WTC11 (cell line): ENCODE measurements at regions not wholly inside any gene's neighbourhood (a gene's known extent, or its start where the extent isn't known, plus 50 kb on each side); places are given as distances from the start of the nearest gene placed in this dataset.

Experiments used
- ELF4 ChIP-seq: sonication (generic); formaldehyde crosslinking; IDR thresholded peaks from 2 replicates; pipeline ENCODE4 v1.8.1; 2022; ENCODE audit warnings: low read depth, mild to moderate bottlenecking, moderate library complexity, missing genetic modification reagents
- FOXP1 ChIP-seq: sonication (generic); formaldehyde crosslinking; IDR thresholded peaks from 2 replicates; pipeline ENCODE4 v1.8.0; 2022; ENCODE audit warnings: missing genetic modification reagents, mild to moderate bottlenecking, moderate library complexity, borderline replicate concordance
- NFYB ChIP-seq: sonication (generic); formaldehyde crosslinking; conservative IDR thresholded peaks from 2 replicates; pipeline ENCODE4 v1.8.0; 2022; ENCODE audit warnings: low read depth, missing genetic modification reagents
- NR2C2 ChIP-seq: sonication (generic); formaldehyde crosslinking; IDR thresholded peaks from 2 replicates; pipeline ENCODE4 v1.8.0; 2022; ENCODE audit warnings: mild to moderate bottlenecking, missing genetic modification reagents
- TCF7 ChIP-seq: sonication (generic); formaldehyde crosslinking; IDR thresholded peaks from 2 replicates; pipeline ENCODE4 v1.8.0; 2022; ENCODE audit warnings: mild to moderate bottlenecking, low read depth, missing genetic modification reagents, moderate library complexity
- TF ChIP-seq, protein P1 (sequence below): fragments of 200-600 bp; IDR thresholded peaks from 2 replicates; pipeline ENCODE4 v1.8.0; 2022; ENCODE audit warnings: antibody characterized with exemption
- TF ChIP-seq, protein P2 (sequence below): sonication (generic); formaldehyde crosslinking; IDR thresholded peaks from 2 replicates; pipeline ENCODE4 v1.8.0; 2022; ENCODE audit warnings: mild to moderate bottlenecking, missing genetic modification reagents
- TF ChIP-seq, protein P3 (sequence below): sonication (generic); formaldehyde crosslinking; conservative IDR thresholded peaks from 2 replicates; pipeline ENCODE4 v1.8.1; 2022; ENCODE audit warnings: mild to moderate bottlenecking, missing genetic modification reagents

DNA sequence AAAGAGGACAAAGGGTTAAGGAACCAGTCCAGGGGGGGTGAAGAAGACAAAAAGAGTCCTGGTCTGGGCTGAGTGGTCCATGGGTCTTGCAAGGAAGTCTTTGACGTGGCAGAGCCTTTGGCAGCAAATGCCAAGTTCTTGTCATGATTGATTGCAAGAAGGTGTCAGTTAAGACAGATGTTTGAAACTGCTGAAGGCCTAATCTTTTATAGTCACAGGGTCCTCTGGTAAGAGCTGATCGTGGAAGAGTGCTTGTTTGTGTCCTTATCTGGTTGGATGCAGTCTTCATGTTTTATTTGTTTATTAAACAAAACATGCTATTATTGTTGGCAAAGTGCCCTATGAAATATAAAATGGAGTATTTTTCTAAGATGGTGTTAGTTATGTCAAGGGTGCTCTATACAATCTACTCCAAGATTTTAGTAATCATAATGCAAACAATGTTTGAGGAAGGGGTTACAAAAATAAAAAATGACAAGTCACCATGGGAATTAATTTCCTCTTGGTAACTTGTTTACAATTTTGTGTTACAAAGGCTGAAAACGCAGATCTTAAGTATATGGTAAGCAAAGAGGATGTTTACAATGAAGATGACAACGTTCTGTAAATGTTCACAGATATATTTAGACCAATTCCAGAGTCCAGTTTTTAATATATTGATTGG, 85.9 kb downstream of the MAGED4 start:
- TF ChIP-seq, protein P1, sequence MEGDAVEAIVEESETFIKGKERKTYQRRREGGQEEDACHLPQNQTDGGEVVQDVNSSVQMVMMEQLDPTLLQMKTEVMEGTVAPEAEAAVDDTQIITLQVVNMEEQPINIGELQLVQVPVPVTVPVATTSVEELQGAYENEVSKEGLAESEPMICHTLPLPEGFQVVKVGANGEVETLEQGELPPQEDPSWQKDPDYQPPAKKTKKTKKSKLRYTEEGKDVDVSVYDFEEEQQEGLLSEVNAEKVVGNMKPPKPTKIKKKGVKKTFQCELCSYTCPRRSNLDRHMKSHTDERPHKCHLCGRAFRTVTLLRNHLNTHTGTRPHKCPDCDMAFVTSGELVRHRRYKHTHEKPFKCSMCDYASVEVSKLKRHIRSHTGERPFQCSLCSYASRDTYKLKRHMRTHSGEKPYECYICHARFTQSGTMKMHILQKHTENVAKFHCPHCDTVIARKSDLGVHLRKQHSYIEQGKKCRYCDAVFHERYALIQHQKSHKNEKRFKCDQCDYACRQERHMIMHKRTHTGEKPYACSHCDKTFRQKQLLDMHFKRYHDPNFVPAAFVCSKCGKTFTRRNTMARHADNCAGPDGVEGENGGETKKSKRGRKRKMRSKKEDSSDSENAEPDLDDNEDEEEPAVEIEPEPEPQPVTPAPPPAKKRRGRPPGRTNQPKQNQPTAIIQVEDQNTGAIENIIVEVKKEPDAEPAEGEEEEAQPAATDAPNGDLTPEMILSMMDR = no peak
- TF ChIP-seq ELF4 (no peak), FOXP1 (no peak), NFYB (CRISPR knock-in tag) (no peak), TCF7 (CRISPR knock-in tag) (no peak), NR2C2 (CRISPR knock-in tag) (no peak)
- TF ChIP-seq, protein P2, sequence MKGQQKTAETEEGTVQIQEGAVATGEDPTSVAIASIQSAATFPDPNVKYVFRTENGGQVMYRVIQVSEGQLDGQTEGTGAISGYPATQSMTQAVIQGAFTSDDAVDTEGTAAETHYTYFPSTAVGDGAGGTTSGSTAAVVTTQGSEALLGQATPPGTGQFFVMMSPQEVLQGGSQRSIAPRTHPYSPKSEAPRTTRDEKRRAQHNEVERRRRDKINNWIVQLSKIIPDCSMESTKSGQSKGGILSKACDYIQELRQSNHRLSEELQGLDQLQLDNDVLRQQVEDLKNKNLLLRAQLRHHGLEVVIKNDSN (CRISPR knock-in tag) = no peak
- TF ChIP-seq, protein P3, sequence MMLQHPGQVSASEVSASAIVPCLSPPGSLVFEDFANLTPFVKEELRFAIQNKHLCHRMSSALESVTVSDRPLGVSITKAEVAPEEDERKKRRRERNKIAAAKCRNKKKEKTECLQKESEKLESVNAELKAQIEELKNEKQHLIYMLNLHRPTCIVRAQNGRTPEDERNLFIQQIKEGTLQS (CRISPR knock-in tag) = no peak
